DND-41 (cell line): ENCODE measurements at regions not wholly inside any gene's neighbourhood (a gene's known extent, or its start where the extent isn't known, plus 50 kb on each side); places are given as distances from the start of the nearest gene placed in this dataset.

Source experiments
- ATAC-seq: fragments of 200-7000 bp; cut with Tn5 transposase; 3 replicates; pipeline ENCODE4 v1.9.1; 2021; ENCODE audit warnings: low read depth; ENCODE audit not compliant: insufficient read depth
- DNase-seq: peaks from one replicate; pipeline ENCODE4 v3.0.0-alpha.2; 2020
- H2AFZ ChIP-seq: 2 replicates; pipeline ENCODE4 v1.6.0; 2012; ENCODE audit warnings: low read depth, low read length
- H3K27ac ChIP-seq: 2 replicates; pipeline ENCODE4 v1.5.1; 2012; ENCODE audit warnings: low read length, inconsistent platforms
- H3K27me3 ChIP-seq: fragments of 200-600 bp; sonication (generic); 2 replicates; pipeline ENCODE4 v1.6.0; 2012; ENCODE audit warnings: low read length, mild to moderate bottlenecking, inconsistent platforms; ENCODE audit not compliant: insufficient read depth, poor library complexity
- H3K36me3 ChIP-seq: 2 replicates; pipeline ENCODE4 v1.5.1; 2012; ENCODE audit warnings: low read length, inconsistent platforms; ENCODE audit not compliant: insufficient read depth
- H3K4me1 ChIP-seq: 2 replicates; pipeline ENCODE4 v1.5.1; 2012; ENCODE audit warnings: mild to moderate bottlenecking, low read length; ENCODE audit not compliant: insufficient read depth
- H3K4me2 ChIP-seq: 2 replicates; pipeline ENCODE4 v1.6.0; 2012; ENCODE audit warnings: mild to moderate bottlenecking, moderate library complexity, low read length, inconsistent platforms; ENCODE audit not compliant: insufficient read depth
- H3K4me3 ChIP-seq, 2 experiments: fragments of 200-600 bp in 1 of 2; shearing (Covaris generic) in 1 of 2; 2 replicates each; pipeline ENCODE4 v1.5.1; 2012 to 2016; ENCODE audit warnings: inconsistent platforms in 2 of 2, low read length in 2 of 2, mild to moderate bottlenecking in 2 of 2, low read depth in 1 of 2, moderate library complexity in 1 of 2
- H3K79me2 ChIP-seq: 2 replicates; pipeline ENCODE4 v1.6.0; 2012; ENCODE audit warnings: low read length, inconsistent platforms; ENCODE audit not compliant: insufficient read depth
- H3K9ac ChIP-seq: 2 replicates; pipeline ENCODE4 v1.6.0; 2012; ENCODE audit warnings: low read depth, mild to moderate bottlenecking, inconsistent platforms, low read length, moderate library complexity
- H3K9me3 ChIP-seq: 2 replicates; pipeline ENCODE4 v1.5.1; 2012; ENCODE audit warnings: low read length, moderate library complexity, mild to moderate bottlenecking, inconsistent platforms; ENCODE audit not compliant: insufficient read depth, severe bottlenecking
- H4K20me1 ChIP-seq: 2 replicates; pipeline ENCODE4 v1.6.0; 2012; ENCODE audit warnings: low read length; ENCODE audit not compliant: insufficient read depth
- EZH2 ChIP-seq: IDR thresholded peaks from 3 replicates; pipeline ENCODE4 v1.6.1; 2012; ENCODE audit warnings: borderline replicate concordance, low read depth, mild to moderate bottlenecking, moderate library complexity, low read length, inconsistent platforms; ENCODE audit not compliant: severe bottlenecking
- TF ChIP-seq, protein P1 (sequence below): IDR thresholded peaks from 2 replicates; pipeline ENCODE4 v1.5.1; 2012; ENCODE audit warnings: borderline replicate concordance, low read length, moderate library complexity, mild to moderate bottlenecking; ENCODE audit not compliant: poor library complexity, severe bottlenecking; ENCODE audit errors: extremely low read depth

- H3K27ac ChIP-seq, result no peak overlapping the region
- no peaks in the 10 kb centered on the region for H3K36me3 ChIP-seq
- DNase-seq, result no peak
- H3K4me2 ChIP-seq, result no peak overlapping the region
- H3K9me3 ChIP-seq, result no peaks in the 10 kb centered on the region
- no peaks in the 10 kb centered on the region for H3K79me2 ChIP-seq
- H3K9ac ChIP-seq, result no peak overlapping the region
- H3K4me3 ChIP-seq, result no peak overlapping the region
- no peak for TF ChIP-seq EZH2
- TF ChIP-seq, protein P1, sequence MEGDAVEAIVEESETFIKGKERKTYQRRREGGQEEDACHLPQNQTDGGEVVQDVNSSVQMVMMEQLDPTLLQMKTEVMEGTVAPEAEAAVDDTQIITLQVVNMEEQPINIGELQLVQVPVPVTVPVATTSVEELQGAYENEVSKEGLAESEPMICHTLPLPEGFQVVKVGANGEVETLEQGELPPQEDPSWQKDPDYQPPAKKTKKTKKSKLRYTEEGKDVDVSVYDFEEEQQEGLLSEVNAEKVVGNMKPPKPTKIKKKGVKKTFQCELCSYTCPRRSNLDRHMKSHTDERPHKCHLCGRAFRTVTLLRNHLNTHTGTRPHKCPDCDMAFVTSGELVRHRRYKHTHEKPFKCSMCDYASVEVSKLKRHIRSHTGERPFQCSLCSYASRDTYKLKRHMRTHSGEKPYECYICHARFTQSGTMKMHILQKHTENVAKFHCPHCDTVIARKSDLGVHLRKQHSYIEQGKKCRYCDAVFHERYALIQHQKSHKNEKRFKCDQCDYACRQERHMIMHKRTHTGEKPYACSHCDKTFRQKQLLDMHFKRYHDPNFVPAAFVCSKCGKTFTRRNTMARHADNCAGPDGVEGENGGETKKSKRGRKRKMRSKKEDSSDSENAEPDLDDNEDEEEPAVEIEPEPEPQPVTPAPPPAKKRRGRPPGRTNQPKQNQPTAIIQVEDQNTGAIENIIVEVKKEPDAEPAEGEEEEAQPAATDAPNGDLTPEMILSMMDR, result no peak
- no peaks in the 10 kb centered on the region for H4K20me1 ChIP-seq
- no peaks in the 10 kb centered on the region for H3K27me3 ChIP-seq
- no peaks in the 10 kb centered on the region for H3K4me1 ChIP-seq
- ATAC-seq, result no peak
- no peak overlapping the region for H2AFZ ChIP-seq
These were observed 415.0 kb upstream of the XYLT1 start for GRCh38 chr16:17885659-17886207.

DNA sequence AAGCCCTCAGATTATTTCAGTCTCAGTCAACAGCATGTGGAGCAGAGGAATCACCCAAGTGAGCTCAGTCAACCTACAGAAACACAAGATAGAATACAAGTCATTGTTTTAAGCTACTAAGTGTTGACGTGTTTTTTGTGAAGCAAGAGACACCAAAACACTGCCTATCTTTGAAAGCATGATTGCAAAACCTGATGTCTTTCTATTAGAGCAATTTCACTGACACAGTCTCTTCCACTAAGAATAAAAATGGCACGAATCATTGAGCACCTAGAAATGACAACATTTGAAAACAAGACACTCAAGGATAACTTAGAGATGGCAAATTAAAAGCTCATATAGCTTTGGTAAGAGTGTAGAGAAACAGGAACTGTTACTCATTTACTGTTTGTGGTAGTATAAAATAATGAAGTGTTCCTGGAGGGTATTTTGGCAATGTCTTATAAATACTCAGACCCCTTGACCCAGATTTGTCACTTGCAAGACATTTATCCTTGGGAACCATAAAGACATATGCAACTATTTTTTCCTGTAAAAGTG is 407.1 kb upstream of the XYLT1 start:
- Histone ChIP-seq H3K4me2 (no peak overlapping the region), H3K27me3 (peaks cover 5% of the 10 kb centered on the region), H3K9ac (no peak overlapping the region), H2AFZ (no peak overlapping the region), H3K27ac (no peak overlapping the region), H3K9me3 (no peaks in the 10 kb centered on the region), H4K20me1 (no peaks in the 10 kb centered on the region), H3K36me3 (no peaks in the 10 kb centered on the region), H3K79me2 (no peaks in the 10 kb centered on the region), H3K4me1 (no peaks in the 10 kb centered on the region), H3K4me3 (no peak overlapping the region)
- TF ChIP-seq, protein P1, result no peak
- ATAC-seq (no peak), DNase-seq (no peak)

DNA sequence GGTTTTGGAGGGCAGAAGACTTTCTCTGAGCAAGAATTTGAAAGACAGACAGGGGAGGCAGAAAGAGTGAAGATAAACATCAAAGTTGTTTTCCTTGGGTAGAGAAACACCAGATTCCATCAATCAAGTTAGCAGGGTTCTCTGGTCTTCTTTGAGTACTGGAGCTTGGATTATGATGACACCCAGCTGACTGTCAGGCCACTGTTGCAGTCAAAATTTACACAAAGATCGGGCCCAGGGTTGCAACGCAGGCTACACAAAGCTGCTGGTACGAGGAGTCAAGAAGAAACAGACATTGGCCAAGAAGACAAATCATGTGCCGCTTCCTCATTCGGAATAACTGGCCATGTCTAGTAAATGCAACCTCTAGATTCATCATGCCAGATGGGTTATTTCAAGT is 396.2 kb upstream of the XYLT1 start:
- Histone ChIP-seq H3K4me1 (no peaks in the 10 kb centered on the region), H3K27me3 (no peaks in the 10 kb centered on the region), H4K20me1 (no peaks in the 10 kb centered on the region), H3K9ac (no peak overlapping the region), H3K79me2 (no peaks in the 10 kb centered on the region), H3K9me3 (no peaks in the 10 kb centered on the region), H3K36me3 (no peaks in the 10 kb centered on the region), H3K27ac (no peak overlapping the region), H3K4me3 (no peak overlapping the region), H2AFZ (no peak overlapping the region), H3K4me2 (no peak overlapping the region)
- TF ChIP-seq EZH2, result no peak
- TF ChIP-seq, protein P1, result no peak
- no peak for ATAC-seq
- DNase-seq, result no peak

- Histone ChIP-seq H3K4me3 (no peak overlapping the region), H3K79me2 (no peaks in the 10 kb centered on the region), H3K27me3 (no peaks in the 10 kb centered on the region), H4K20me1 (no peaks in the 10 kb centered on the region), H2AFZ (no peak overlapping the region), H3K4me1 (no peaks in the 10 kb centered on the region), H3K9me3 (no peaks in the 10 kb centered on the region), H3K4me2 (no peak overlapping the region), H3K9ac (no peak overlapping the region), H3K36me3 (no peaks in the 10 kb centered on the region), H3K27ac (no peak overlapping the region)
- DNase-seq, result no peak
- no peak for TF ChIP-seq EZH2
- TF ChIP-seq, protein P1, result no peak
- no peak for ATAC-seq
These were observed 391.3 kb upstream of the XYLT1 start for GRCh38 chr16:17861981-17862479.
